HCT116 (cell line): ENCODE measurements at regions not wholly inside any gene's neighbourhood (a gene's known extent, or its start where the extent isn't known, plus 50 kb on each side); places are given as distances from the start of the nearest gene placed in this dataset.

Experiments
- ATAC-seq: fragments of 200-7000 bp; cut with Tn5 transposase; 2 replicates; pipeline ENCODE4 v1.9.1; 2020; ENCODE audit warnings: mild to moderate bottlenecking, moderate library complexity
- BruUV-seq: library from RNA; stranded (reverse); fragments of 400-500 nt; replicated peaks from 2 replicates; lab custom pipeline; 2021; lab: Mats Ljungman, UMichigan
- CTCF ChIA-PET: fragments of 300-600 bp; sonication (Branson Sonifier 250); formaldehyde crosslinking; loops from one replicate; lab custom pipeline; 2021; ENCODE audit warnings: antibody characterized with exemption; lab: Charles Lee
- POLR2A ChIA-PET: fragments of 300-600, 350-600 bp; sonication (Branson Sonifier 250); formaldehyde crosslinking; loops from one replicate; lab custom pipeline; 2021; ENCODE audit warnings: antibody characterized with exemption; lab: Charles Lee
- RAD21 ChIA-PET, 2 experiments: fragments of 300-600 bp; sonication (Branson Sonifier 250); formaldehyde crosslinking; loops; one replicate each; lab custom pipeline; 2023; ENCODE audit warnings: low total read pairs in 2 of 2; ENCODE audit not compliant: uncharacterized antibody in 2 of 2, unreplicated experiment in 2 of 2, low non-redundant PET in 1 of 2; lab: Charles Lee
- DNase-seq: peaks from one replicate; pipeline ENCODE4 v3.0.0-alpha.2; 2010; ENCODE audit warnings: low read depth, low spot score
- H2AFZ ChIP-seq: fragments of 200-600 bp; shearing (Covaris generic), sonication (generic); 2 replicates; pipeline ENCODE4 v1.6.1; 2017; ENCODE audit warnings: low read depth, mixed run types, mixed read lengths, antibody characterized with exemption, low read length; ENCODE audit not compliant: poor library complexity, severe bottlenecking
- H3K27ac ChIP-seq: 2 replicates; pipeline ENCODE4 v1.5.1; 2012; ENCODE audit warnings: low read depth, low read length
- H3K27me3 ChIP-seq: fragments of 200-600 bp; sonication (generic); 2 replicates; pipeline ENCODE4 v1.6.1; 2016; ENCODE audit warnings: mixed run types, low read length, mixed read lengths; ENCODE audit not compliant: insufficient read depth
- H3K36me3 ChIP-seq, 2 experiments: fragments of 200-500 bp in 1 of 2; fragments of 200-600 bp in 1 of 2; sonication (Bioruptor generic) in 1 of 2; sonication (generic) in 1 of 2; 2 replicates each; pipeline versions ENCODE4 v1.5.1 to v1.6.1; 2014 to 2016; ENCODE audit warnings: low read length in 2 of 2, inconsistent platforms in 1 of 2, mixed read lengths in 1 of 2, mixed run types in 1 of 2; ENCODE audit not compliant: insufficient read depth in 2 of 2, control insufficient read depth in 1 of 2
- H3K4me1 ChIP-seq, 2 experiments: fragments of 200-600 bp in 1 of 2; sonication (generic) in 1 of 2; 2 replicates each; pipeline versions ENCODE4 v1.5.1 to v1.6.1; 2012 to 2017; ENCODE audit warnings: low read length in 2 of 2, inconsistent platforms in 1 of 2, mild to moderate bottlenecking in 1 of 2, mixed read lengths in 1 of 2, mixed run types in 1 of 2, moderate library complexity in 1 of 2; ENCODE audit not compliant: insufficient read depth in 2 of 2, control insufficient read depth in 1 of 2
- H3K4me2 ChIP-seq: fragments of 200-600 bp; sonication (generic); 2 replicates; pipeline ENCODE4 v1.6.1; 2017; ENCODE audit warnings: mixed run types, low read length, mixed read lengths
- H3K4me3 ChIP-seq, 2 experiments: fragments of 200-600 bp in 1 of 2; sonication (generic) in 1 of 2; replicated peaks in 1 of 2; 2 replicates each; pipeline ENCODE4 v1.5.1; 2011 to 2016; ENCODE audit warnings: low read length in 2 of 2, control low read depth in 1 of 2, low read depth in 1 of 2, mild to moderate bottlenecking in 1 of 2, mixed read lengths in 1 of 2, mixed run types in 1 of 2
- H3K79me2 ChIP-seq: fragments of 200-600 bp; sonication (generic); 2 replicates; pipeline ENCODE4 v1.6.1; 2017; ENCODE audit warnings: mild to moderate bottlenecking, mixed run types, low read length, moderate library complexity, mixed read lengths; ENCODE audit not compliant: insufficient read depth
- H3K9ac ChIP-seq: fragments of 200-600 bp; sonication (generic); 2 replicates; pipeline ENCODE4 v1.6.1; 2016; ENCODE audit warnings: low read length, mixed read lengths
- H3K9me2 ChIP-seq: fragments of 200-600 bp; sonication (generic), shearing (Covaris generic); 2 replicates; pipeline ENCODE4 v1.6.1; 2017; ENCODE audit warnings: mixed run types, mild to moderate bottlenecking, moderate library complexity; ENCODE audit not compliant: insufficient read depth
- H3K9me3 ChIP-seq, 2 experiments: fragments of 200-500 bp in 1 of 2; fragments of 200-600 bp in 1 of 2; sonication (Bioruptor generic) in 1 of 2; sonication (generic) in 1 of 2; 2 replicates each; pipeline ENCODE4 v1.6.1; 2014 to 2017; ENCODE audit warnings: low read length in 2 of 2, mixed read lengths in 2 of 2, inconsistent platforms in 1 of 2, low read depth in 1 of 2, mild to moderate bottlenecking in 1 of 2, mixed run types in 1 of 2, moderate library complexity in 1 of 2; ENCODE audit not compliant: control insufficient read depth in 1 of 2, insufficient read depth in 1 of 2
- H4K20me1 ChIP-seq: fragments of 200-600 bp; sonication (generic), shearing (Covaris generic); 2 replicates; pipeline ENCODE4 v1.6.1; 2017; ENCODE audit warnings: mixed run types, mild to moderate bottlenecking, moderate library complexity; ENCODE audit not compliant: insufficient read depth
- CTCF ChIP-seq, 3 experiments: fragments of 200-600 bp in 1 of 3; sonication (generic) in 1 of 3; IDR thresholded peaks in 2 of 3; conservative IDR thresholded peaks in 1 of 3; 2 replicates each; pipeline ENCODE4 v1.5.1; 2012 to 2017; ENCODE audit warnings: low read depth in 2 of 3, low read length in 2 of 3, antibody characterized with exemption in 1 of 3, borderline replicate concordance in 1 of 3, control low read depth in 1 of 3, mild to moderate bottlenecking in 1 of 3, mixed read lengths in 1 of 3, mixed run types in 1 of 3, moderate library complexity in 1 of 3; ENCODE audit not compliant: insufficient read depth in 1 of 3
- ELF1 ChIP-seq: IDR thresholded peaks from 2 replicates; pipeline ENCODE4 v1.6.1; 2012; ENCODE audit warnings: low read depth, borderline replicate concordance
- EZH2phosphoT487 ChIP-seq: fragments of 200-600 bp; IDR thresholded peaks from 2 replicates; pipeline ENCODE4 v1.6.1; 2018; ENCODE audit warnings: antibody characterized with exemption, borderline replicate concordance
- JUND ChIP-seq: IDR thresholded peaks from 2 replicates; pipeline ENCODE4 v1.6.1; 2012
- MAX ChIP-seq: IDR thresholded peaks from 2 replicates; pipeline ENCODE4 v1.6.1; 2012
- SIN3A ChIP-seq: IDR thresholded peaks from 2 replicates; pipeline ENCODE4 v1.6.1; 2012; ENCODE audit warnings: low read depth
- SP1 ChIP-seq: IDR thresholded peaks from 2 replicates; pipeline ENCODE4 v1.6.1; 2012; ENCODE audit warnings: low read depth
- TCF7L2 ChIP-seq: IDR thresholded peaks from 2 replicates; pipeline ENCODE4 v1.7.0; 2011; ENCODE audit warnings: borderline replicate concordance, inconsistent platforms; ENCODE audit not compliant: insufficient read depth, insufficient read length; ENCODE audit errors: extremely low read depth
- ZBTB33 ChIP-seq: IDR thresholded peaks from 2 replicates; pipeline ENCODE4 v1.6.1; 2011; ENCODE audit warnings: mild to moderate bottlenecking, low read length, moderate library complexity; ENCODE audit not compliant: insufficient replicate concordance; ENCODE audit errors: extremely low read depth
- ZFX ChIP-seq: fragments of 450-650 bp; IDR thresholded peaks from 2 replicates; pipeline ENCODE4 v1.6.1; 2017
- ZNF274 ChIP-seq: fragments of 200-500 bp; sonication (Bioruptor generic); IDR thresholded peaks from 2 replicates; pipeline ENCODE4 v1.6.1; 2014; ENCODE audit warnings: mild to moderate bottlenecking, low read depth, low read length, inconsistent platforms
- intact Hi-C: fragments of 100-400 bp; cut with micrococcal nuclease; formaldehyde crosslinking; loops from 2 replicates; pipeline ENCODE4 v1.10.0; 2022

GRCh38 chr3:72213296-72214065 lies 428.5 kb upstream of the PROK2 start:
- 0 out of 2 replicates have a peak, but pooled peaks cover 3% of the 10 kb centered on the region for H3K27me3 ChIP-seq
- no peaks in the 10 kb centered on the region for H3K36me3 ChIP-seq
- H4K20me1 ChIP-seq, result no peaks in the 10 kb centered on the region
- intact Hi-C loops, result no loop called here
- H3K27ac ChIP-seq, result no peak overlapping the region
- H3K79me2 ChIP-seq, result no peaks in the 10 kb centered on the region
- no peak overlapping the region for H2AFZ ChIP-seq
- H3K4me1 ChIP-seq, result peaks cover 0 to 4% of the 10 kb centered on the region in 2 experiments; a peak in 1 of 4 replicates
- ChIA-PET RAD21 (no interaction called here), POLR2A (no interaction called here), CTCF (no interaction called here)
- H3K4me3 ChIP-seq, result no peak overlapping the region
- no peak overlapping the region for H3K9ac ChIP-seq
- DNase-seq, result no peak
- no TSS peak for BruUV-seq
- H3K9me2 ChIP-seq, result no peaks in the 10 kb centered on the region
- TF ChIP-seq JUND (no peak), EZH2phosphoT487 (no peak), TCF7L2 (no peak), ZBTB33 (no peak), SIN3A (no peak), ZNF274 (no peak), ELF1 (no peak), SP1 (no peak), ZFX (no peak), CTCF (IDR thresholded peaks at IDR 0.05 in 2 of 3, conservative IDR thresholded peaks at IDR 0.05 in 1 of 3; ENCODE audit: borderline replicate concordance in 1 of 3, insufficient read depth in 1 of 3, low read depth in 2 of 3, low read length in 2 of 3) (no peak), MAX (no peak)
- H3K9me3 ChIP-seq, result no peaks in the 10 kb centered on the region
- no peak for ATAC-seq
- H3K4me2 ChIP-seq, result no peak overlapping the region
